IPS-15b (cell line): ENCODE measurements at regions not wholly inside any gene's neighbourhood (a gene's known extent, or its start where the extent isn't known, plus 50 kb on each side); places are given as distances from the start of the nearest gene placed in this dataset.
"Not testable (repeated sequence)": the region's sequence is repeated elsewhere in the genome, so short reads cannot be mapped to it uniquely, and the experiment has no call there.

Experiments used
- H3K27me3 ChIP-seq: one replicate; pipeline ENCODE4 v1.6.1; 2013; ENCODE audit warnings: low read length; ENCODE audit not compliant: control insufficient read depth, insufficient read depth
- H3K36me3 ChIP-seq: one replicate; pipeline ENCODE4 v1.6.1; 2013; ENCODE audit warnings: low read length; ENCODE audit not compliant: control insufficient read depth, insufficient read depth
- H3K4me1 ChIP-seq: one replicate; pipeline ENCODE4 v1.6.1; 2013; ENCODE audit warnings: mild to moderate bottlenecking, low read length; ENCODE audit not compliant: control insufficient read depth, insufficient read depth
- H3K4me3 ChIP-seq: one replicate; pipeline ENCODE4 v1.5.1; 2013; ENCODE audit warnings: low read depth, low read length
- H3K9ac ChIP-seq: one replicate; pipeline ENCODE4 v1.6.1; 2013; ENCODE audit warnings: low read depth, mild to moderate bottlenecking, low read length
- H3K9me3 ChIP-seq: one replicate; pipeline ENCODE4 v1.6.1; 2013; ENCODE audit warnings: mild to moderate bottlenecking, low read length; ENCODE audit not compliant: control insufficient read depth, insufficient read depth

- Histone ChIP-seq H3K9ac (no peak overlapping the region), H3K9me3 (no peaks in the 10 kb centered on the region), H3K4me3 (no peak overlapping the region), H3K36me3 (no peaks in the 10 kb centered on the region), H3K27me3 (no peaks in the 10 kb centered on the region), H3K4me1 (no peaks in the 10 kb centered on the region)
These were observed 99.2 kb upstream of the LYZL2 start for GRCh38 chr10:30728766-30729165.

- Histone ChIP-seq H3K4me1 (peaks cover 2% of the 10 kb centered on the region), H3K4me3 (no peak overlapping the region), H3K9ac (no peak overlapping the region), H3K27me3 (no peaks in the 10 kb centered on the region), H3K36me3 (no peaks in the 10 kb centered on the region), H3K9me3 (no peaks in the 10 kb centered on the region)
These were observed 98.6 kb upstream of the LYZL2 start for GRCh38 chr10:30728127-30728526.

- H3K36me3 ChIP-seq, result no peaks in the 10 kb centered on the region
- no peak overlapping the region for H3K9ac ChIP-seq
- H3K27me3 ChIP-seq, result no peaks in the 10 kb centered on the region
- peaks cover 5% of the 10 kb centered on the region for H3K4me1 ChIP-seq
- H3K4me3 ChIP-seq, result no peak overlapping the region
- no peaks in the 10 kb centered on the region for H3K9me3 ChIP-seq
These were observed 98.0 kb upstream of the LYZL2 start for GRCh38 chr10:30727524-30727923.

GRCh38 chr10:30726783-30727414 lies 97.3 kb upstream of the LYZL2 start:
- H3K4me3 ChIP-seq, H3K4me1 ChIP-seq, H3K27me3 ChIP-seq, H3K9ac ChIP-seq, H3K36me3 ChIP-seq, H3K9me3 ChIP-seq: not testable (repeated sequence)

- Histone ChIP-seq H3K4me1 (peaks cover 7% of the 10 kb centered on the region), H3K9ac (no peak overlapping the region), H3K4me3 (no peak overlapping the region), H3K27me3 (no peaks in the 10 kb centered on the region), H3K9me3 (no peaks in the 10 kb centered on the region), H3K36me3 (no peaks in the 10 kb centered on the region)
These were observed 96.1 kb upstream of the LYZL2 start for GRCh38 chr10:30725661-30726060.

- Histone ChIP-seq H3K4me1 (peaks cover 7% of the 10 kb centered on the region), H3K9ac (no peak overlapping the region), H3K4me3 (no peak overlapping the region), H3K36me3 (no peaks in the 10 kb centered on the region), H3K27me3 (no peaks in the 10 kb centered on the region), H3K9me3 (no peaks in the 10 kb centered on the region)
These were observed 94.7 kb upstream of the LYZL2 start for GRCh38 chr10:30724296-30724695.

GRCh38 chr10:30722956-30723620 lies 93.5 kb upstream of the LYZL2 start:
- Histone ChIP-seq H3K4me3 (no peak overlapping the region), H3K4me1 (peaks cover 7% of the 10 kb centered on the region), H3K36me3 (no peaks in the 10 kb centered on the region), H3K27me3 (no peaks in the 10 kb centered on the region), H3K9ac (no peak overlapping the region), H3K9me3 (no peaks in the 10 kb centered on the region)

- no peaks in the 10 kb centered on the region for H3K9me3 ChIP-seq
- H3K4me3 ChIP-seq, result no peak overlapping the region
- H3K4me1 ChIP-seq, result peaks cover 7% of the 10 kb centered on the region
- H3K9ac ChIP-seq, result no peak overlapping the region
- H3K27me3 ChIP-seq, result no peaks in the 10 kb centered on the region
- no peaks in the 10 kb centered on the region for H3K36me3 ChIP-seq
These were observed 90.3 kb upstream of the LYZL2 start for GRCh38 chr10:30719832-30720231.

GRCh38 chr10:30709700-30710358 lies 80.3 kb upstream of the LYZL2 start:
- Histone ChIP-seq H3K4me3 (no peak overlapping the region), H3K27me3 (peaks cover 2% of the 10 kb centered on the region), H3K36me3 (no peaks in the 10 kb centered on the region), H3K9me3 (no peaks in the 10 kb centered on the region), H3K4me1 (no peaks in the 10 kb centered on the region), H3K9ac (no peak overlapping the region)

GRCh38 chr10:30709229-30709628 lies 79.7 kb upstream of the LYZL2 start:
- Histone ChIP-seq H3K4me1 (peaks cover 2% of the 10 kb centered on the region), H3K9ac (no peak overlapping the region), H3K4me3 (no peak overlapping the region), H3K27me3 (peaks cover 3% of the 10 kb centered on the region), H3K36me3 (no peaks in the 10 kb centered on the region), H3K9me3 (no peaks in the 10 kb centered on the region)

GRCh38 chr10:30708234-30708633 lies 78.7 kb upstream of the LYZL2 start:
- Histone ChIP-seq H3K4me3 (no peak overlapping the region), H3K27me3 (peaks cover 5% of the 10 kb centered on the region), H3K4me1 (peaks cover 2% of the 10 kb centered on the region)

GRCh38 chr10:30706189-30706588 lies 76.6 kb upstream of the LYZL2 start:
- not testable (repeated sequence) for H3K9ac ChIP-seq, H3K4me3 ChIP-seq, H3K9me3 ChIP-seq, H3K36me3 ChIP-seq, H3K4me1 ChIP-seq, H3K27me3 ChIP-seq

More at GRCh38 chr10:30708234-30708633, 78.7 kb upstream of the LYZL2 start:
- no peaks in the 10 kb centered on the region for H3K9me3 ChIP-seq
- no peak overlapping the region for H3K9ac ChIP-seq
- no peaks in the 10 kb centered on the region for H3K36me3 ChIP-seq
